Fibroblast of upper back skin (primary cell): ENCODE measurements at regions not wholly inside any gene's neighbourhood (a gene's known extent, or its start where the extent isn't known, plus 50 kb on each side); places are given as distances from the start of the nearest gene placed in this dataset.
A peak's percentile ranks its signal among the peaks of the same experiment; 100 is the strongest.

Experiments used
- DNase-seq: peaks from one replicate; pipeline ENCODE4 v3.0.0-alpha.2; 2013

DNA sequence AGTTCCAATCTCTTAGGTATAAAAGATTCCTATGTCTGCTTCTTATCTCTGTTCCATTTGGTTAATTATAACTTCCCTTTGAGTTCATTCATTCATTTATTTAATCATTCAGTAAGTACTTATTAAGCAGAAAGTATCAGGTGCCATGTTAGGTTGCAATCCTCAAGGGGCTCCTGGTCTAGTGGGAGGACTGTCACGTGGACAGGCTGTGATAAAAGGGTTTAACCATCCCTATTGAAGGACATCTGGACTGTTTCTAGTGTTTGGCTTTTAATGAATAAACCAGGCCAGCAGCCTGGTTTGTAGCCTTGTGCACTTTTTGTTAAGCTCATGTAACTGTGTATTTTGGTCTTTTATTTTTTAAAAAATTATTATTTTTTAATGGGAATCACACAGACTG lies 162.1 kb upstream of the OGFRL1 start:
- no peak for DNase-seq

DNA sequence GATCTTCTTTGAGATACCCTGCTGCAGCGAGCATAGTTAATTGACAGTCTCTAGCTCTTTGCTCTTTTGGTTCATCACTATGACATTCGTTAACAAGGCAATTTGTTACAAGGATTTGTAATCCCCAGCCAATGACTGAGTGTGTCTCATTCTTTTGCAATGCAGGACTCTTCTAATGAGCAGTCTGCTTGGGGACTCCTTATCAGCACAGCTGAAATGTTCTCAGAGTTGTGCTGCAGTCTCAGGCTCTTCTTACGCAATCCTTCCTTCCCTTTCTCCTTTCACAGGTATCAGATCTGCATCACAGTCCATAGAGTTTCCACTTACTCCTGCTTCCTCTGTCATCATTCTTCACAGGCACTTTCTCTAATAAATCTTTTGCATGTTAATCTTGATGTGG lies 161.2 kb upstream of the OGFRL1 start:
- DNase-seq = no peak

DNA sequence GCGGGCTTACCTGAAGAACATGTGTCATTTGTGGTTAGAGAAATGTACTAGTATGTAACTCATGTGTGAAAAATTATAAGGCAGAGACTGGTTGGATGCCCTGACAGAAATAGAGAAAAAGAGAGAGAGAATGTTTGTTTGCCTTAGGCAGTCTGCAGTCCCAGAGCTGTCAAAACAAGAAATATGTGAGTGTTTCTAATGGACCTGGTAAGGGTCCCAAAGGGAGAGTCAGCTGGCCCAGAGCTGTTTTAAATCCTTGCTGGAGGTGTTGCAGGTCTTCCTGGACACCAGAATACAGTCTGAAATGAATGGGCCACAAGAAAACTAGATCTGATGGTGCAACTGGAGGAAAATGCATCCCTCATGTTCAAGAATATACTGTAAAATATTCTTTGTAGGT lies 158.3 kb upstream of the OGFRL1 start:
- DNase-seq = no peak

DNA sequence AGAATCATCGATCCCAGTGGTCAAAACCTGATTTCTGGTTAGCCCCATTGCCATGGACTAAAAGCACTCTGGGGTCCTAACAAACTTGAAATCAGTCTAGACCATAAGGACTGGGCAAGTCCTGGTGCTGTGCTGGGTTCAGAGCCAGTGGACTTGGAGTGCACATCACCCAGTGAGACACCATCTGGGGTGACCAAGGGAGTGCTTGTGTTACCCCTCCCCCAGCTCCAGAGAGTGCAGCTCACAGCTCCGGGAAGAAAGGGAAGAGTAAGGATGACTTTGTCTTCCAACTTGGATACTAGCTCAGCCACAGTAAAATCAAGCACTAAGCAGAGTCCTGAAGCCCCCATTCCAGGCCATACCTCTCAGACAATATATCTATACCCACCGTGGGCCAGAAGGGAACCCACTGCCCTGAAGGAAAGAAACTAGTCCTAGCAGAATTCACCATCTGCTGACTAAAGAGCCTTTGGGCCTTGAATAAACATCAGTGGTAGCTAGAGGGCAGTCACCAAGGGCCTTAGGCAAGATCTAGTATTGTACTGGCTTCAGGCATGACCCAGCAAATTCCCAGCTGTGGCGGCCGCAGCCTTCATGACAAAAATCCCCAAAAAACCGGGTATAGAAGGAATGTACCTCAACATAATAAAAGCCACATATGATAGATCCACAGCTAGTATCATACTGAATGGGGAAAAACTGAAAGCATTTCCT lies 153.5 kb upstream of the OGFRL1 start:
- no peak for DNase-seq

DNA sequence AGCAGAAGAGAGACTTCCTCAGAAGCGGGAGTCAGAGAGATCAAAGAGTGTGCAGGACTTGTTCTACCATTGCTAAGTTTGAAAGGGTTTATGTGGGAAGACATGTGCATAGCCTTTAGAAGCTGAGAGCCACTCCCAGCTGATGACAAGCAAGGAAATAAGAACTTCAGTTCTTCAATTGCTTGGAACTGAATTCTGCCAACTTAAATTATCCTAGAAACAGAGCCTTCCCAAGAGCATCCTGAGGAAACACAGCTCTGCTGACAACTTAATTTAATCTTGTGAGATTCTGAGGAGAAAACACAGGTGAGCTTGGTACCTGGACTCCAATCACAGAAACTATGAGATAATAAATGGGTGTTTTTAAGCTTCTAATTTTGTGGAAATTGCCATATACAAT lies 150.6 kb upstream of the OGFRL1 start:
- no peak for DNase-seq

DNA sequence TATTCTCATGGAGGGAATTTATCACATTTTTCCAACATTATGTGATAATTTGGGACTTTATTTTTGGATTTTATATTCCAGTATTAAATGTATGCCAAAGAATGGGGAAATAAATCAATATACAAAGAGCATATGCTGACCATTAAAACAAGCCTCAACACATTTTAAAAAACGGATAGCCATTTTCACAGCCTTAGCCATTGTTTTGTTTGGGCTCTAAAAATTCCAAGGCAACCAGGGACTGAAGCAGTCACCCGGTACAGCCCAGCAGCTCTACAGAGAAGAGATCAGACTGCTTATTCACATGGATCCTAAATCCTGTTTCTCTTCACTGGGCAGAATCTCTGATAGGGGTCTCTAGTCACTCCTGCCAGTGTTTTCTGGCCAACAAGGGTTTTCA lies 150.2 kb upstream of the OGFRL1 start:
- DNase-seq = no peak

DNA sequence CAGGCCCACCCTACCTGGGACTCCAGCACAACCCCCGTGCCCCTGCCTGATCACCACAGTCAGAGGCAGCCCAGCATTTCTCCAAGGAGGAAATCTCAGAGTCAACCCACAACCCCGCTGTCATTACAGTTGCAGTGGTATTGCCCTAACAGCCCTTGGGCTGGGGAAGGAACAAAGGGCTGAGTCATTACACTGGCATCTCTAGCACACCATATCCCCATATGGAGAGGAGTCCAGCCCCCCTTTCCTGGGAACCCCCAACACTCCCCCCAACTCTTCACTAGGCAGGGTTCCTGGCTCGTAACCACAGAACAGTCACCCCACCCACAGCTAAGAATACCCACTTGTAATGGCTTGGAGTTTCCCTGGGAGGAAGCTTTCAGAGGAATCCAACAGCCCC lies 149.4 kb upstream of the OGFRL1 start:
- peak; percentile 40 for DNase-seq

DNA sequence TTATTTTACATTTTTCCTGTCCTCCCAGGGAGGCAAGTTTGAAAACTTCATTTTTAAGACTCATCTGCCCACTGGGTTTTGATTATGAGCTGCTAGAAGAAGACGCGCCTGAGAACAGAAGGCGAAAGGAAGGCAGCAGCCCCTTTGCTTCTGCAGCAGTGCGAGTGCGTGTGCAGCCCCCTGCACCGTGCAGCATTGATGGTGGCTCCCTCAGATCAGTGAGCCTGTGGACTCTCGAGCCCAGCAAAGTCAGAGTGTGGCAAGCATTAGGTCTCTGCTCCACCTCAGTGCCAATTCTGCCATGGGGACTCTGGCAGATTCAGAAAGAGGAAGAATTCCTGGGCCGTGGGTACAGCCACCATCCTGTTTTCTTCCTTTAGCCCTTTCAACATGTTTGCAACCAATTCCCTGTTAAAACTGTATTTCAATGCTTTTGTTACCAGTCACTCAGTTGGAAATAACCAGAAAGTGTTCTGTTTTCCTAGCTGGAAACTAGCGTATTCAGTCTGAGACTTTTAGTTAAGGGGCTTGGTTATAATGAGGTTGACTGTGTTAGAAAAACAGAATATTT lies 134.8 kb upstream of the OGFRL1 start:
- no peak for DNase-seq

DNA sequence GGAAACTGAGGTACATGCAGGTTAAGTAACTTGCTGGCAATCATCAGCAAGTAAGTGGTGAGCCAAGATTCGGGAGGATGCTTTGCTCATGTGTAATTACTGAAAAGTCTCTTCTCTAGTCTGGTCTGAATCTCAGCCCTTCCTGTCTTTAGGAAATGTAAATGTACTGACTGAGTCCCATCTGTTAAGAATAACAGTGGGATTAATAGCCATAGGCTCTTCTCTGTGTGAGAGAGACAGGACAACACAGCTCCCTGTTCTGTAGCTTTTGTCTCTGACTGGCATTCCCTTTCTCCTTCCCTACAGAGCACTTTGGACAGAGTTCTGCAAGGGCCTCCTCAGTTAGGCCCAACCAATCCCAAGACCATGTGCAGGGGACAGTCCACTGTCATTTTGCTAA lies 131.3 kb upstream of the OGFRL1 start:
- no peak for DNase-seq

DNA sequence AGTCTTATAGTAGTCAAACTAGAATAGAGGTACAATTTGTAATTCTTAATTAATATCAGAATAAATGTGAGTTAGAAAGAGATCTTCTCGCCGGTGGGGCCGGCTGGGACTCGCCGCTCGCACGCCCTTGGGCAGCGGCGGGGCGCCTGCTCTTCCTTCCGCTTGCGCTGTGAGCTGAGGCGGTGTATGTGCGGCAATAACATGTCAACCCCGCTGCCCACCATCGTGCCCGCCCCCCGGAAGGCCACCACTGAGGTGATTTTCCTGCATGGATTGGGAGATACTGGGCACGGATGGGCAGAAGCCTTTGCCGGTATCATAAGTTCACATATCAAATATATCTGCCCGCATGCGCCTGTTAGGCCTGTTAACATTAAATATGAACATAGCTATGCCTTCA lies 123.7 kb upstream of the OGFRL1 start:
- no peak for DNase-seq

DNA sequence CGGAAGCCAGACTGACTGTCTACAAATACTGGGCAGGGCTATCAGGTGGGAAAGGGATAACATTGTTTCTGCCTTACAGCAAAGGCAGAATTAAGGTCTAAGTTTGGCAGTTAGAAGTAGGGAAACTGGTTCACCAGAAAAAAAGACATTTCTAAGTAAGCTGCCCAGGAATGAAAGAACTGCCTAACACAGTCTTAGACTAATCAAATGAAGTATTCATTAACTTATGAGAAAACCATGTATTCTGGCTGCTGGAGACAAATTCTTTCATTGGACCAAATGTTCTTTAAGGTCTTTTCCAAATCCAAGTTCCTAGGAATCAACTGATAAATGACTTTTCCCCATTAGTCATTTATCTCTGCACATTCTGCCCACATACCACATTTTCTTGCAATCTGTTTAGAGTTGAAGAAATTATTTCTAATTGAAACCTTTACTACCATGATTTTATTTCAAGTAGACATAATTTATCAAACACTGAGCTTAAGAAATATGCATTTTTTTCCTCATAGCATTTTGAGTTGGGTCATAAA lies 120.3 kb upstream of the OGFRL1 start:
- no peak for DNase-seq

DNA sequence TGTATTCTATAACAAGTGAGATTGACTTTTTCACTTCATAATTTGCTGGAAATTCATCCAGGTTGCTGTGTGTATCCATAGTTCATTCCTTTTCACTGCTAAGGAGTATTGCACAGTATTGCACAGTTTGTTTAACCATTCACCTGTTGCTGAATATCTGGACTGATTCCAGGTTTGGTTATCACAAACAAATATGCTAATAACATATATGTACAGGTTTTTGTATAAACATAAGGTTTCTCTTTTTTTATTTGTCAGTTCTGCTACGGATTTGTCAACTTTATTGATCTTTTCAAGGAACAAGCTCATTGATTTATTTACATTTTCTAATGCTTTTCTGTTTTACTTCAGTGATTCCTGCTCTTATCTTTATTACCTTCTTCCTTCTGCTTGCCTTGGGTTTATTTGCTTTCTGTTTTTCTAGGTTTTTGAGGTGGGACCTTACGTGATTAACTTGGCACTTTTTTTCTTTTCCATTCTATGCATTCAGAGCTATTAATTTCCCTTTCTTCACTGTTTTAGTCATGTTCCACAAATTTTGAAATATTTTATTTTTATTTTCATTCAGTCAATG lies 117.0 kb upstream of the OGFRL1 start:
- DNase-seq = no peak

DNA sequence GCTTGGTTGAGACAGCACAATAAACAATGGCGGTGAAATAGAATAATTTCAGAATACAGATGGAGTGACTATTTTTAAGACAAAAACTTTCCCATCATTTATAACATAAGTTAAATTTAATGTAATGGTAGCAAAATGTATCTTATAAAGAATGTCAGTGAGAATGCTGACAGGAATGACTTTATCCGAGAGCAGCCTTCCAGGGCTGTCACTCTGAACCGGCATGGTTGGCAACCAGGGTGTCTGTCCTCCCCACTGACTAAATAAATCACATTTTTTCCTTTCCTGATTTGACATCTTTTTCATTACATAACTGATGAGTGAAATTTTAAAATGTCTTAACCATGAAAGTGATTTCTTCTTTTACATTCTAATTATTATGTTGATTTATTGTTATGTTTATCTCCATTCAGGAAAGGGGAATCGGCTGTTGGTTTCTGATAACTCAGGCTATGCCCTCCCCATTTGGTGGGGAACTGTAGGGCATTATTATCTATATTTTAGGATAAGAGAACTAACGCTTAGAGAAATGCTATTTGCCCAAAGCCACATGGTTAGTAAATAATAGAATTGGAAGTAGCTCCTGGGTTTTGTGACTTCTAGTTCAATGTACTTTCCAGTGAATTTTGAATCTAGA lies 109.2 kb upstream of the OGFRL1 start:
- no peak for DNase-seq

DNA sequence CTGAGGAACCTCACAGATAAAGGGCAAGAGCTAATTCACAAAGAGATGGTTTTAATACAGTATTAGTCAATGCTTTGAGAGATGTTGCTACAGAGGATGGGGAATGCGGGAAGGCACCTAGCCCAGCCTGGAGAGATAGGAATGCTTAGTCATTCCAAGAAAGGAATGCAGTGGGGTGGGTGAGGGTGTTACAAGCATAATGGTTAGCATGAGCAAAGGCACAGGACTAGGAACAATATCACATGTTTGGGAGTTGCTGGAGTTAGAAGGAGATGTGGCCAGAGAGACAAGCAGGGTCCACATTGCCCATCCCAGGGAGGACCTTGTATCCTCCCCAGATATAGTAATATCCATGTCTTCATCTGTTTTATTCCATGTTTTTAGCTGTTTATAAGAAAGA lies 107.0 kb upstream of the OGFRL1 start:
- DNase-seq = peak; percentile 89

DNA sequence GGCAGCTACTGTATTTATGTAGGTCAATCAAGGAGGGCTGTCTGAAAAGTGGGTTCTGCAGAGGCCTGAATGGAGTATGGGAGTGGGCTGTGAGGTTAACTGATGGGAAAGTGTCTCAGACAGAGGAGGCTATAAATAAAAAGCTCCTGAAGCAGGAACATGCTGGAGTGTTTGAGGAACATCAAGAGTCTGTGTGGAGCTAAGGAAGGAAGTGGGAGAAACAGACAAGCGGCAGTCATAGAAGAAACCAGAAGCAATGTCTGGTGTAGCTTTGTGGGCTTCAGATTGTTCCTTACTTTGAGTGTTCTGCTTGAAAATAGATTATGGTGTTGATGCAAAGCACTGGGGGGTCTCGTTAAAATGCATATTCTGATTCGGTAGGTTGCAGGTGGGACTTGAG lies 101.5 kb upstream of the OGFRL1 start:
- no peak for DNase-seq

DNA sequence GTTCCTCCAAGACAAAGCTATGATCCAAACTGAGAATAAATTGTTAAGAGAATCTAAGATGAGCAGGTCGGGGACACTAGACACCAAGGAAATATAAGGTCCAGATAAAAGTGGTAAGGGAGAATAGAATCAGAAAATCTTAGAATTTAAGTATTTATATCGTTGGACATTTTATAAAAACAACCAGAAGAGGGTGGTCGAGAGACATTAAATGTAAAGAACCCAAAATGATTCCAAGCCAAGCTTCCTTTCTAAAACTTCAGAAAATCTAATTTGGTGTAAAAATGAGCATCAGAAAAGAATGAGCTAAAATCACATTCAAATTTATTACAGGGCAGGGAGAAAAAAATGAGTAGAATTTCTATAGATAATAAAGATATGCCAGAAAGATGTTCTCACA lies 97.8 kb upstream of the OGFRL1 start:
- DNase-seq = peak; percentile 40

DNA sequence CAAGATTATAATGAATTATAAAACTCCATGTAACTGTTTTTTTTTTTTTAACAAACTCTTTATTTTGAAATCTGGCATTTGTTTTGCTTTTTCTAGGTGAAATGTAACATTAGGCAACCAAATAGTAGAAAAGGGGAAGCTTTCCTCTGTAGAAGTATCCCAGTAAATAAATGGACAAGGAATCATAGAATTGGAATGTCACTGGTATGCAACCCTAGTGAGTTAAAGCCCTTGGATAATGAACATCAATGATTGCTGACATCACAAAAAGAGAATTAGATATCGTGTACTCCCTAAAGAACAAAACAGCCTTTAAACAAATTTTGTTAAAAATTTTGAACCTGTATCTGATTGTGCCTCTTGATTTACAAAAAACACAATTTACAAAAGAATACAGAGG lies 93.9 kb upstream of the OGFRL1 start:
- peak; percentile 76 for DNase-seq

DNA sequence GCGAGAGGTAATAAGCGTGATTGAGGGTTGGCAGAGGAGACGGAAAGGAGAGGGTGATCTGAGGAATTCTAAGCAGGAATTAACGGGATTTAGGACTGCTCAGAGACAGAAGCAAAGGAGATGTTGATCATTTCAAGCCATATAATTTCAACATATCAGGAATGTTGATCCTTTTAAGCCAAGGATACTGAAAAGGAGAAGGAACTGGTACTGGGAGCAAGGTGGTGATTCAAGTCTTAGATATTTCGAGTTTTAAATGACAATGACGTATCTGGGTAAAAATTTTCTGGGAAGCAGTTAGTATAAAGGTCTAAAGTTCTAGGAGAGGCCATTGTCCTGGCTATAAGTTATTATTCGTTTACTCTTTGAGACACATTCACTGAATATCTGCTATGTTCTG lies 91.3 kb upstream of the OGFRL1 start:
- DNase-seq = peak; percentile 37

DNA sequence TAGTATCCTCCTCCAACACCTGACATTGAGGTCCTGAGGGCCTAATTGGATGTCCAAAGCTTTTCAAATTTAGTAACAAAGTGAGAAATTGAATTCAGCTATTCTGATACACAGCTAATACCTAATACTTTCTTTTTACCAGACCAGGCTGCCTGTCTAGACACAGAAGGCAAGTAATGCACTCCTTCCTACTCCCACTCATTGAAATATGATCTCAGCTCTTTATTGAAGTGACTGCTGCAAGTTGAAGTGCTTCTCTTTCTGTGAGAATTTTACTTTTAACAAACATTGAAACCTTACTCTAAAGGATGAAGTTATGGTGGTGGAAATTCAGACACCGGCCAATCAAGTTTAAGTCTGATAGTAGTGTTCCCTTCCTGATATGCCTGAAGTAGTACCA lies 90.8 kb upstream of the OGFRL1 start:
- DNase-seq = peak; percentile 29

DNA sequence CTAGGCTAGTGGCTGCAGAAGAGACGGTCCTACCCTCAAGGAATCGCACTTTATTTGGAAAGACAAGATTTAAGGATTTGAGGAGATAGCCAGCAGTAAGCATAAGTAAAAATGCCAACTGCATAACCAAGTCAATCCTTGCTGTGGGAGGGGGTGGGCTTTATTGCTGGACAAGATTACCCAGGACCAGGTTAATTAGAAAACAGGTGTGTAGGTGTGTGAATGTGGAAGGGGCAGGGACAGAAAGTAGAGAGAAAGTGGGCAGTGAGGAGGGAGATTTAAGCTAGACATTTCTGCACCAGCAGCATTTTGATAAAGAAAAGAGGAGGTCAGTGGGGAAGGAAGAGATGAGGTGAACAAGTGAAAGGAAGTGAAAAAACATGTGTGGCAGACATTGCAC lies 89.7 kb upstream of the OGFRL1 start:
- no peak for DNase-seq

DNA sequence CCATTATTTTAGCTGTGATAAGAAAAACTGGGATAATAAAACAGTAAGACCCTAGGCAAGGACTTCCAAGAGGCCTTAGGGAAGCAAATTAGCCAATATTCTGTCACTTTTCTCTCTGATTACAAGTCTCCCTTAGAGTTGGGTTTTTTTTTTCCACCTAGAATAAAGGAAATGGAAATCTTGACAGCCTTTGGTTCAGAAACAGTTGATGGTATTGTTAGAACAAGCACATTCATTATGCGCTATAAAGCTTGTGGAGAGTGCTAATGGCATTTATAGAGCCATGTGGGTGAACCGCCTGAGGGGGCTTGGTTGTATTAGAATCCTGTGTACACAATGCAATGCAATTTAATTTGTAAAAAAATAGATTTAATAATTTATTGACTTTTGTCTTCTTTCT lies 88.9 kb upstream of the OGFRL1 start:
- no peak for DNase-seq

DNA sequence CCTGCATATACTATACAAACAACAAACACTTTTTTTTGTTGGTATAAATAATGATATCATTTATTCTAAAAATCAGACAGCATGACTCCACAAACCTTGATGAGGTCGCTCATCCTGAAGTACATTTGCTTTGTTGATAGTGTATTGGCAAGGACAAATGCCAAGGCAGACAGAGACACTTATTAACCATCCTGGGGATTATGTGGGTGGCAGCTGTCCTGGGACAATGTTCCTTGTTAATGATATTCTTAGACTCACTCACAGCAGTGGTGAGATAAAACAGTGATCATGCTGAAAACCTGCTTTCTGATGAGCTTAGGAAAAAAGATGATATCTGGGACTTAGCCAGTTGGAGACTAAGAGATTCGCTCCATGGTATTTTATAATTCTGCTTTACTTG lies 85.4 kb upstream of the OGFRL1 start:
- no peak for DNase-seq

DNA sequence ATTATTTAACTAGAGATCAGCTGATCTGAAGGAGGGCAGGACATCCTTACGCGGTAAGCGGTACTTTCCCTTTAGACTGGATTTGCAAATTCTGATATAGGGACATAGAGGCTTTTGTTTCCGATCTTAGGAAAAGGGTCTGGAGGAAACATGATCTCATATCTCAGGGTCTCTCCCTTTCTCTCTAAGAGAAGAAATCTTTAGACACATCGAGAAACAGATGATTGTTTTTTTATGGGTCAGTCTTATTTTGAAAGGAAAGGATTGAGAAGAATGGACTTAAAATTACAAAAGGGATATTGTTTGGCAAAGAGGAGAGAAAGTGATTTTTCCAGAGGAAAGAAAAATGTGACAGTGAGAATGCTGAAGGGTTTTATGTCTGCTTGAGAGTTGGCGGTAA lies 83.9 kb upstream of the OGFRL1 start:
- no peak for DNase-seq

DNA sequence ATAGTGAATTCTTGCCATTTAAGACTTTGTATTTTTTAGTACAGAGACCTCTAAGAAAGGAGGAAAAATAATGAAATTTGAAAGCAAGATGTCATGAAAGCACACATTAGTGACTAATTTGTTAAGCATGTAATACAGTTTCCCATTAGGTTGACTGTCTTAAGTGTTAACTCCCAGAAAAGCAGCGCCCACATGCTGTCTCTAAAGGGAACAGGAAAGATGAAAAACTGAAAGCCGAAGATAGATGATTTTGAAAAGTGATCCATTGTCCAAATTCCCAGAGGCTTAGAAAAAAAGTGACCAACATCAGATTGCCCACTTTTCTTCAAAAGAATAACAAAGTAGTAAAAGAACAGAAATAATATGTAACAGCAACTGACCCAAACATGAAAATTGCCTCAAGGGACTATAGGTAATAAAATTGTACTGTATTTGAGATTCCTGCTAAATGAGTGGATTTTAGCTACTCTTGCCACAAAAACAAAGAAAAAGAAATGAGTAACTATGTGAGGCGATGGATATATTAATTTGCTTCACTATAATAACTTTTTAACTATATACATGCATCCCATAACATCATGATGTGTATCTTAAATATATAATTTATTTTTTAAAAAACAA lies 83.2 kb upstream of the OGFRL1 start:
- peak; percentile 48 for DNase-seq
